Caki2 (cell line): ENCODE measurements at regions not wholly inside any gene's neighbourhood (a gene's known extent, or its start where the extent isn't known, plus 50 kb on each side); places are given as distances from the start of the nearest gene placed in this dataset.
"Not testable (repeated sequence)": the region's sequence is repeated elsewhere in the genome, so short reads cannot be mapped to it uniquely, and the experiment has no call there.

Experiments used
- DNase-seq: peaks from one replicate; pipeline ENCODE4 v3.0.0-alpha.2; 2015; ENCODE audit warnings: low read depth
- in situ Hi-C: cut with HindIII; loops from 2 replicates; pipeline ENCODE4 v1.10.0; 2016; ENCODE audit warnings: low sequenced_read_pairs, low pct_unique_long_range_greater_than_20kb, mixed read lengths

DNA sequence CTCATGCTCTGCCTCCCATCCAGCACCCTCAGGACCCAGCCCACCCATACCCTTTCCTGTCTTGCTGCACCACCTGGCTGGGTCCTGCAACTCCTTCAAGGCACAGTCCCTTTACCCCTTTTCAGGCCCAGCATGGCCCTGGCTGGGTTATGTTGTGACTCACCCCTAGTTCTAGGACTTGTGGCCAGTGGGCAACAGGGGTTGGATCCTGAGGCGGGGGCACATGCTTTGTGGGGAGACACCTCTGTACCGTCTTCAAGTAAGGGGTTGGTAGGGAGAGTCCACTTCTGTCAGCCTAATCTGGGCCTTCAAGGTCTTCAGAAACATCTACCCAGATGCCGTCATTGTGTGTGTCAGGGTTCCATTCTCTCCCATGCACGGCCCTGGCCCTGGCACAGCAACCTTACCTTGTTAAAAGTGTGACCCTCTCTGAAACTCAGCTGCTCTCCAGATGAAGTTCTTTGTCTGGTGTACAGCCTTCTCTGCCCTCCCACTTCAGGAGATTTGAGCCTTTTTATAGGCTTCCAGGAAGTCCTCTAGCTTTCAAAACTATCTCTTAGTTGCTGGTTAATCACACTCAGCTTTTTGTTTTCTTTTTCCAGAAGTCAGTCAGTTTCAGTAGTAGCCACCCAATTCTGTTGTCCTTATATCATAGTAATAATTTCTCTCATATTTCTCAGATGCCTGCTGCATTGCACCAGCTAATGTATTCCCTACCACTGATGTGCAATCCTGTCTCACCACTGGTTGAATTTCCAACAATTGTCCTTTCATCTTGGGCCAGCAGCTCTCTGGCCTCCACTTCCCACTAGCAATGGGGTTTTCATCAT, 107.3 kb downstream of the NRN1 start:
- no peak for DNase-seq
- in situ Hi-C loops, result no loop called here

DNA sequence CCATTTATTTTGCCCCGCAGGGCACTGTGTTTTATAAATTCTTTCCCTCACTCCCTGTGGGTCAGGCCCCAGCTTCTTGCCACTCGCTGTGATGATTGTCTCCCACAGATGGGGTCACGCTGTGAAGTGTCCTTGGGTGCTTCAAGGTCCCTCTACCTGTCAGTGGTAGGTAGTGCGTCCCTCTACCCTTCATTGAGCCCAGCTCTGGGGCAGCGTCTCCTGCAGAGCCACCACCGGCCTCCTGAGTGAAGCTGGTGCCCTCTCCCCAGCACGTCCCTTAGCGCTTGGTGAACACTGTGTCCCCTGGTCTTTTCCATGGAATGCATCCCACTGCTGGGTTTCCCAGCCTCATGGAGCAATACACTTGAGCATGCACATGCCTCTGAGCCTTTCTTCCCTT, 108.2 kb downstream of the NRN1 start:
- in situ Hi-C loops, result no loop called here

GRCh38 chr6:5898102-5898501, 108.6 kb downstream of the NRN1 start:
- no peak for DNase-seq
- in situ Hi-C loops, result no loop called here

More for the DNA sequence above, 108.2 kb downstream of the NRN1 start:
- no peak for DNase-seq

DNA sequence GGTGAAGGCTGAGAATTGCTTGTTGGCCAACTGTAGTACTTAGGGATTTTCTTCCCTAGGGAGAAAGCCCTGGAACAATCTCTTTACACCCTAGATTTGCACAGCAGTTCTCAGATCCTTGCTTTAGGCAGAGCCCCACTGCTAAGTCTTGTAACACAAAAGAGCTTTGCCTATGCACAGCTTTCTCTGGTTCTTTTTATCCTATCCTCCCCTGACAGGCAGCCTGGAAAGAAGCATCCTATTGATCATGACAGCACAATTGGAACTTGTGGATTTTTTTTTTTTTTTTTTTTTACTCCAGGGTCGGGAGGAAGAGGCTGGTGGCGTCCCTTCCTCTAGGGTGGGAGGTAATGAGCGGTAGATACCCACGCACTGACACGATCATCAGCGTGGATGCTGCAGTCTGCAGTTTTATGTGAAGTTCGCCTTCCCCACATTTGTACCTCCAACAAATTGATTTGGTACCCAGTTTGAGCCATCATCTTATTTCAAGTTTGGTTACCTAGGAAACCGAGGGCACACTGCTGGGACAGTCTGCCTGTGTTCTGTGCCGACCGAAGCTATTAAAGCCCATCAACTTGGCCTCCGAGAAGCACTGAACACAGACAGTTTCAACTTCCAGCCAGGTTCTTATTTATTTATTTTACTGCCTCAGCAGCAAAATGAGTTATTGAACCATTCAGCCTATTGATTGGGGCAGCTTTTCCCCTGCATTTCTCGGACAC, 110.1 kb downstream of the NRN1 start:
- DNase-seq, result no peak
- in situ Hi-C loops, result no loop called here

DNA sequence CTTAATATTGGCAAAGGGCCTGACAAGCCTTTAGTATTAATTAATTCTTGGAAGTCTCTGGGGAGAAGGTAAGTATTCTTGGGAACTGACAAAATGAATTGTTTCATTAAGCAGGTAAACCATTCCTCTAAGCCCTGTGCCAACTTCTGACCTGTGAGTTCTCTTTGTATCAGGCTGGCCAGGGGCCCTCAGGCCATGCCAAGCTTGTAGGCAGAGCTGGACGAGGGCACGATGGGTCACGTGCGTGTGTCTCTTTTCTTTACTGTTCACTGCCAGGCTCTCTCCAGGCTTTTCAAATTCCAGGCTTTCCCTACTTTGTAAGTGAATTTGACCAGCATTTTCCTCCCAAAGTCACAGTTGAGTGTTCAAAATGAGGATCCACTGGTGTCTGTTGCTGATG, 112.4 kb downstream of the NRN1 start:
- no peak for DNase-seq
- in situ Hi-C loops, result no loop called here

DNA sequence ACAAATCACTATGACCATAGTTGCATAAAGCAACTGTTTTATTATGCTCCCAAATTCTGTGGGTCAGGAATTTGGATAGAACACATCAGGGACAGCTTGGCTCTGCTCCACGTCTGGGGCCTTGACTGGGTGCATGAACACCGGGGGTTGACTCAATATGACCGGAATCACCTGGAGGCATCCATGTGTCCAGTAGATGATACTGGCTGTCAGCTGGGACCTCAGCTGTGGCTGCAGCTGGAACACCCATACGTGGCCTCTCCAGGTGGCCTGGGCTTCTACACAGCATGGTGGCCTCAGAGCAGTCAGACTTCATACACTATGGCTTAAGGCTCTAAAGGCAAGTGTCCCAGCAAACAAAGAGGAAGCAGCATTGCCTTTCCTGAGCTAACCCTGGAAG, 113.4 kb downstream of the NRN1 start:
- in situ Hi-C loops, result no loop called here
- DNase-seq, result no peak

GRCh38 chr6:5892669-5893068, 114.1 kb downstream of the NRN1 start:
- no peak for DNase-seq
- in situ Hi-C loops, result no loop called here

DNA sequence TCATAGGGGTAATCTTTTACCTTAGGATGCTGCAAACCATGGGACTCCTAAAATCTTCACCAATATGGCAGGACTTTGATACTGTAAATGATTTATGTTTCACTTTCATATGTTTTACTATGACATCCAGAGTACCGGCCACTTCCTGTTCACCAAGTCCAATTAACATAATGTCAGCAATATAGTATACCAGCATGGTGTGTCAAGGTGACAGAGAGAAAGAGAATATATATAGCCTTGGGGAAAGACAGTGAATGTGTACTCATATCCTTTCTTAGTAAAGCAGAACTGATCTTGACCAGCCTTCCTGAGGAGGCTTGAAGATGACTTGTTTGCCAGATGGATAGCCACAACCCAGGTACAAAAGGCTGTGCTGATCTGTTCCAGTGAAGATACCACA, 127.9 kb downstream of the NRN1 start:
- no peak for DNase-seq
- in situ Hi-C loops, result no loop called here

GRCh38 chr6:5876076-5876475, 130.6 kb downstream of the NRN1 start:
- no peak for DNase-seq
- in situ Hi-C loops, result no loop called here

DNA sequence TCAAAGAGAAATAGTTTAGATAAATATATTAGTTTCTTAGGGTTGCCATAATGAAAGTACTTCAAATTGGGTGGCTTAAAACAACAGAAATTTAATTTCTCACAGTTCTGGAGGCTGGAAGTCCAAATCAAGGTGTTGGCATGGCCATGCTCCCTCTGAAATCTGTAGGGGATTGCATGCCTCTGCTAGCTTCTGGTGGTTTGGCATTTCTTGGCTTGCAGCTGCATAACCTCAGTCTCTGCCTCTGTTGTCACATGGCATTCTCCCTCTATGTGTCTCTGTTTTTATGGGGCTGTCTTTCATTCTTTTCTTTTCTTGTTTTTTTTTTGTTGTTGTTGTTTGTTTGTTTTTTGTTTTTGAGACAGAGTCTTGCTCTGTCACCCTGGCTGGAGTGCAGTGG, 132.7 kb downstream of the NRN1 start:
- in situ Hi-C loops, DNase-seq: not testable (repeated sequence)

GRCh38 chr6:5871296-5871695, 135.4 kb downstream of the NRN1 start:
- in situ Hi-C loops, result no loop called here
- DNase-seq, result no peak

- DNase-seq, result no peak
- in situ Hi-C loops, result no loop called here
Measured at GRCh38 chr6:5869676-5870075, 137.0 kb downstream of the NRN1 start.

- no peak for DNase-seq
- in situ Hi-C loops, result no loop called here
Measured at GRCh38 chr6:5869261-5869660, 137.5 kb downstream of the NRN1 start.

GRCh38 chr6:5866547-5867051, 140.1 kb downstream of the NRN1 start:
- in situ Hi-C loops, result no loop called here
- peak; percentile 95 for DNase-seq

DNA sequence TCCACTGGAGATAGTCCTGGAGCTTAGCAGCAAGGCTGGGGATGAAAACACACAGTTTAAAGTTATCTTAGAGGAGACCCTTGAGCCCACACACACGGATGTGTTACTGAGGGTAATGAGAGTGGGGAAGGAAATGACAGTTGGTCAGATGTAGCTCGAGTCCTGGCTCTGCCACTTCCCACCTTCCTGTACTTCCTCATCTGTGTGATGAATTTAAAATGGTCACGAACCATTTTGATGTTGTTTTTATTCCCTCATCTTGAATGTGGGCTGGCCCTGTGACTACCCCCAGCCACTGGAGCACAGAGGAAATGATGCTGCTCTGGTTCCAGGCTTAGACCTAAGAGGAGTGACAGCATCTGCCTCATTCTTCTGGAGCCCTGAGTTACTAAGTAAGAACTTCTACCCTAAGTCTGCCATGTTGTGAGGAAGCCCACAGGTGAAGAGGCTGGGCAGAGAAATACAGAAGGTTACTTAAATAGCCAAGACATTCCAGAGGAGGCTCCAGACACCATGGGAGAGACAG, 141.2 kb downstream of the NRN1 start:
- DNase-seq, result no peak
- in situ Hi-C loops, result no loop called here

GRCh38 chr6:5860849-5861248, 145.9 kb downstream of the NRN1 start:
- in situ Hi-C loops, result no loop called here
- DNase-seq, result no peak

- in situ Hi-C loops, result no loop called here
- no peak for DNase-seq
Measured at GRCh38 chr6:5855787-5856470, 150.8 kb downstream of the NRN1 start.

DNA sequence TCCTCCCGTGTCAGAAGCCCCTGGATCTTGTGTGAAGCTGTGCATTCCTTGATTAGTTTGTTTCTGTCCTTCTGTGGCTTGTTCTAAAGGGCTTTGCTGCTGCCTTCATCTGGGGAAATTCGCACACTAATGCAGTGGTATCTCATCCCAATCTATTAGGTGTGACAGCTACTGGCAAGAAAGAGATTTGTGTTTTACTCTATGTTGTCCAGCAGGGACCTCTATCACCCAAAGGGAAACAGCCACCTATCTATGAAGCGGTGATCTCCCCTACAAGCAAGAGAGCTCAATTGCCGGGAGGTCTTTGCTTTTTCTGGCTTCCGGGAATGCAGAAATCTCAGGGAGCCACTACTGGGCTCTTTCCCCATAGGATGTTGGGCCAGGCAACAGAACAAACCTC, 151.8 kb downstream of the NRN1 start:
- in situ Hi-C loops, result no loop called here
- no peak for DNase-seq

- DNase-seq, result peak; percentile 18
Measured at GRCh38 chr6:5851261-5851757, 155.4 kb downstream of the NRN1 start.

More at GRCh38 chr6:5851261-5851757, 155.4 kb downstream of the NRN1 start:
- in situ Hi-C loops, result no loop called here
